Left renal cortex interstitium (tissue), 4 donors: ENCODE measurements at regions not wholly inside any gene's neighbourhood (a gene's known extent, or its start where the extent isn't known, plus 50 kb on each side); places are given as distances from the start of the nearest gene placed in this dataset.

Source experiments
- DNase-seq, 4 donors: peaks; one replicate each; pipeline ENCODE4 v3.0.0-alpha.2; 2013; ENCODE audit warnings: low read depth in 4 of 4, low spot score in 2 of 4, missing footprints in 1 of 4

DNA sequence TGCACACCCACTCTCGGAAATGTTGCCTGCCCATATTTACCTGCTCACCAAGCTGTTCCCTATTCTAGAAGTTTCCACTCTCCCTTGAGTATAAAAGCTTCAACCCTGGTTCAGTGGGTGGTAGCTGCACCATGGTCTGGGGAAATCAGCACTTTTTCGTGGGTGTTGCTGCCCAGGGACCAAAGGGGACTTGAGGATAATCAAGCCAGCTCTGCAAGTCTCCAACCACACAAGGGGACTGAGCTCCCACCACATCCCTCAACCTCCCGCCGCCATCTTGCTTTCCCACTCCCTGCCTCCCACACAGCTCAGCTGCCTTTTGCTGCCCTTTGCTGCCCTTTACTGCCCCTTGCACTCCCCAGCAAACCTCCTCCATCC is 210.0 kb downstream of the AUH start:
- no peak for DNase-seq

DNA sequence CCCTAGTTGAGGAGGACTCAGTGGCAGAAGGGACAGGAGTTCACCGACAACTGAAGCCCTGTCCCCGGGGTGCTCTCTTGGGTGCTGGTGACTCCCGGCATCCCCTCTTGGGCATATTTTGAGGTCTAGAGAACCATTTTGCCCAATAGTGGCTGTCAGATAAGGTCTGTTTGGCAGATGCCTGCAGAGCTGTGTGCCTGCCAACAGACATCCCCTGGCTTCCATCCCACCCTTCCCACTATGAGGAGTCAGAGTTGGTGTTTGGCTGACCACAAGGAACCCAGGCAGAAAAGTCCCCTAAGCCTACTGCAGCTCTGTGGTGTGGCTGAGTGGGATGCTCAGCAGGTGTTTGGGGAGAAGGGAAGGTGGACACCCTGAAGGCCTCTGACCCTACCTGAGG is 207.0 kb downstream of the AUH start:
- no peak for DNase-seq

DNA sequence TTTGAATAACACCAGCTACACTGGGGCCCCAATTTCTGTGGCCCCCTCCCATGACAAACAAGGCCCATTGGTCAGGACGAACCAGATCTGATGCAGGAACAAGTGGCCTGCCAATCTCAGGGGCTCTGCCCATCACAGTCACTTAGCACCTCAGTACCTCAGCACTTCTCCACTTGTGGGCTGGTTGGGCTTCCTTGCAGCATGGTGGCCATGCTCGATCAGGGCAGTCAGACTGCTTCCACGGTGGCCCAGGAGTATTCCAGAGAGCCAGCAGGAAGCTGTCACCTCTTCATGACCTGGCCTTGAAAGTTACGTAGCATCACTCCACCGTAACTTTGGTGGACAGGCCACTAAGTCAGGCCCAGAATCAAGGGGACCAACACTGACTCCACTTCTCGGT is 206.5 kb downstream of the AUH start:
- no peak for DNase-seq

GRCh38 chr9:91155746-91156376 is 205.9 kb downstream of the AUH start:
- DNase-seq: no peak

GRCh38 chr9:91156451-91157234 is 205.1 kb downstream of the AUH start:
- no peak for DNase-seq

DNA sequence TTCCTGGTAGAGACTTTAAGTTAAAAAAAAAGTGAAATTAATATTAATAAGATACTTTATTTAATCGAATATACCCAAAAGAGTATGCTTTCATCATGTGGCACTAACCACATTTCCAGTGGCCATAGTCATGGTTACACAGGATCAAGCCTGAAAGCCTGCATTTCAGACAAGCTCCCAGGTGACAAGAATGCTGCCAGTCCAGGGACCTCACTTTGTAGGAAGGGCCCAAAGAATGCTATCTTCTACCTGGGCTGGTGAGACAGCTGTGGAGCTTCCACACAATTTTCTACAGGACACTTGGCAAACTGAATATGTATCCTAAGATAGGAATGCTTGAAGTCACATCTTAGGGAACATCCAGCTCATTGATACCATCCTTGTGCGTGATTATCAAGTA is 203.8 kb downstream of the AUH start:
- DNase-seq: no peak

- DNase-seq: no peak
These were observed 203.4 kb downstream of the AUH start for GRCh38 chr9:91158286-91158685.

GRCh38 chr9:91158946-91159345 is 202.8 kb downstream of the AUH start:
- DNase-seq: no peak

DNA sequence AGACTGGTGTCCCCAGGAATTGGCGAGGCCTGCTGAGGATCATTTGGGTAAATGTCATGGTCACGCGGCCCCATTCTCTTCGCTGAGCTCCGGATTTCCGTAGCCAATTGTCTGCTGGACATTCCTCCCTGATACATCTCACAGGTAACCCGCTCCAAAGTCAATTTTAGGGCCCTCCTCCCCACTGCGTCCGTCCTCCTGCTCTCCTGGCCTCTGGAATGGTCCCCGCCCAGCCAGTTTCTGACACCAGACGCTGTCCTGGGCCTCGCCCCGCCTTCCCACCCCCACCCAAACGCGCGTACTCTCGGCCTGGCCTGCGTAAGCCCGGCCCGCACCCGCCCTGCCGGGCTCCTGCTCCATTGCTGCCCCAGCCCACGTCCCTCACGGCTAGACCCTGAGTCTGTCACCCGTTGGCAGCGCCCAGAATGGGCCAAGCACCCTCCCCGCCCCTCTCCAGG is 202.0 kb downstream of the AUH start:
- no peak for DNase-seq

GRCh38 chr9:91160181-91160580 is 201.5 kb downstream of the AUH start:
- DNase-seq: no peak

- DNase-seq: no peak
These were observed 200.9 kb downstream of the AUH start for GRCh38 chr9:91160599-91161464.

DNA sequence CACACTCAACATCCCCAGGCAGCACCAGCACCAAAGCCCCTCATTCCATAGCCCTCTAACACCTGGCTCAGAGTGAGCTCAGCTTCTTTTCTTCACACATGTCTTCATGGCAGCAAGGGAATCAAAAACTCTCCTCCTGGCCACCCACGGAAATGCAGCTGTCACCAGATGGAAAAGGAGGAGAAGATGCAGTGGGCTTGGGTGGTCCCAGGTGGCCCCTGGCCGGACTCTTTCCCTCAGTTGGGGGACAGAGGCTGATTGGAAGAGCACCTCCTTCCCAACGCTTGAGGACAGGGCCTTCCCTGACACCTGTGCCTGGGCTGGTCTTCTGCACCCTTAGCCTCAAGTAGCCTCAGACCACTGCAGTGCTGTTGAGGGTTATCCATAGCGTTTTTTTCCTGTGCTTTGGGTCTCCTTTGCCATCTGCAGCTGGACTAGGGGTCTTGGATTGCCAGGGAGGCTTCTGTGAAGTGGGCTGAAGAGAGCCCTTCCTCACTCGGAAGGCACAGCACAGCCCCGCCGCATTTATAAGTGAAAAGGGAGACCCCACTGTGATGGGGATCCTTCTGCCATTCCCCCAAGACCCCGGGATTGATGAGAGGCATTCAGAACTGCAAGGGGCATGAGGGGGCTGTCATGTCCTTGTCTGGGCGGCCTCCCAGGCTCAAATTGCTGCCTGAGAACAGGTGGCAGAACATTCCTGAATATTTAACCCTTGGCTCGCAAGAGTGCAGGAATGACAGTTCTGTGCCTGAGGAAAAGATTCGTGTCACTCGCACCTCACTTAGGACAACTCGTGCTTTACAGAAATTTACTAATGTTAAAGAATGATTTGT is 200.0 kb downstream of the AUH start:
- DNase-seq: no peak

- no peak for DNase-seq
These were observed 199.4 kb downstream of the AUH start for GRCh38 chr9:91162311-91162710.

GRCh38 chr9:91162784-91163443 is 198.8 kb downstream of the AUH start:
- DNase-seq: no peak

GRCh38 chr9:91163444-91163772 is 198.3 kb downstream of the AUH start:
- DNase-seq: no peak

DNA sequence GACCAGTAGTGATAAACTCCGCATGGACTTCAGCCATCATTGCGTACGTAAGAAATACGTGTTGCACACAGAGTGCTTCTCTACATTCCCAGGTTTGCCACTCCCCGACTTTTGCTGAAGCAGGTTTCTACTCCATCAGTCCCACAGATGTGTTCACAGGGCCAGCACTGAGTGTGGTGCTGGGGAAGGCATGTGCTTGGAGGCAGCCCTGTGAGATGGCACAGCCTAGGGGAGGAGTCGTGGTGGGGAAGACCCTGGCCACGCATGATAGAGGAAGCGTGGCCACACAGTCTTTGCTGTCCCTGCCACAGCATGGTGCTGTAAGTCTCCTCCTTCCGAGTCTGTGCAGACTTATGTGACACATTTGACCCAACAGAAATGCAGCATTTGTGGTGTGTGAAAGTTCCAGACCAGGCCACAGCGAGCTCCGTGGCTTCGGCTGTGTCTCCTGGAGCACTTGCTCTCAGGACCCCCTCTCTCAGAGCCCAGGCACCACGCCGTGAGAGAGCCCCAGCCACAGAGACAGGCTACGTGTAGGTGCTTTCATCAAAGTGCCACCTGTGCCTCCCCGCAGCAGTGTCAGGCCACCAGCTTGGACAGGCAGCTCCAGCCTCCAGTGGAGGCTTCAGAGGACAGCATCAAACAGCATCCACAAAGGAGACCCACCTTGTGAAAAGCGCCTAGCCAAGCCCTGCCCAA is 197.8 kb downstream of the AUH start:
- no peak for DNase-seq
